Vagina (tissue), 2 donors: ENCODE measurements at regions not wholly inside any gene's neighbourhood (a gene's known extent, or its start where the extent isn't known, plus 50 kb on each side); places are given as distances from the start of the nearest gene placed in this dataset.
"Not testable (repeated sequence)": the region's sequence is repeated elsewhere in the genome, so short reads cannot be mapped to it uniquely, and the experiment has no call there.

Experiments used
- DNase-seq, 2 donors: peaks; one replicate each; pipeline ENCODE4 v3.0.0-alpha.2; 2017; ENCODE audit errors: extremely low spot score in 2 of 2
- H3K27ac ChIP-seq: fragments of 200-600 bp; sonication (generic); one replicate; pipeline ENCODE4 v1.5.1; 2019
- H3K27me3 ChIP-seq: fragments of 200-600 bp; sonication (generic); one replicate; pipeline ENCODE4 v1.5.1; 2019
- H3K36me3 ChIP-seq, 2 donors: fragments of 200-600 bp; sonication (generic); one replicate each; pipeline ENCODE4 v1.5.1; 2017 to 2019
- H3K4me1 ChIP-seq: fragments of 200-600 bp; sonication (generic); one replicate; pipeline ENCODE4 v1.5.1; 2019
- H3K4me3 ChIP-seq, 2 donors: fragments of 200-600 bp; sonication (generic); 1 replicate in 1 of 2; 2 replicates in 1 of 2; pipeline ENCODE4 v1.5.1; 2016 to 2019
- H3K9me3 ChIP-seq: fragments of 200-600 bp; sonication (generic); one replicate; pipeline ENCODE4 v1.5.1; 2019
- POLR2A ChIP-seq, 2 donors: fragments of 450-650 bp; IDR thresholded peaks; one replicate each; pipeline ENCODE4 v1.6.1; 2017; ENCODE audit warnings: antibody characterized with exemption in 2 of 2, mild to moderate bottlenecking in 2 of 2, moderate library complexity in 2 of 2
- POLR2AphosphoS5 ChIP-seq, 2 donors: sonication (generic); formaldehyde crosslinking; IDR thresholded peaks; one replicate each; pipeline ENCODE4 v1.9.0; 2017; ENCODE audit warnings: antibody characterized with exemption in 2 of 2, mild to moderate bottlenecking in 2 of 2, low read depth in 1 of 2; ENCODE audit not compliant: insufficient read depth in 1 of 2
- intact Hi-C: fragments of 100-400 bp; cut with DNase I; formaldehyde crosslinking; loops from one replicate; pipeline ENCODE4 v1.15.1; 2023
- TF ChIP-seq, protein P1 (sequence below), 3 experiments: fragments of 450-650 bp in 2 of 3; fragments of 200-600 bp in 1 of 3; sonication (generic) in 1 of 3; IDR thresholded peaks; one replicate each; pipeline ENCODE4 v1.5.1; 2017 to 2019; ENCODE audit warnings: antibody characterized with exemption in 3 of 3, mild to moderate bottlenecking in 2 of 3, moderate library complexity in 2 of 3

DNA sequence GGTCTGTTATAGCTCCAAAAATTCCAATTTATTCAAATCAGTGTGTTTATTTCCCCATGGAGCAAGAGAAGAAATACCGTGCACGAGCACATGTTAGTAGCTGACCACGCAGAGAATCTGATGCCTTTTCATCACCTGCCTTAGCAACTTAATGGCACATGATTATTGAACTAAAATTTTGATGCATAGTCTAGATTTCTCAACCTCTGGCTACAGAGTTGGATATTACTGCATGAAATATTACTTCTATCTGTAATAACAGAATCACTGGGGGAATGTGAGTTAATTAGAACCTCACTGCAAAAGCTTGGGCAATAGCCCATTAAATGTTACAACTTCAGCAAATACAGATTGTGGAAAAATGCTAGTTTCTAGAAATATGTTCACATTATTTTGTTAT is 335.8 kb downstream of the FLRT2 start:
- intact Hi-C loops, result no loop called here
- H3K27me3 ChIP-seq, result no peaks in the 10 kb centered on the region
- DNase-seq, result no peak
- H3K36me3 ChIP-seq, result no peaks in the 10 kb centered on the region
- no peak overlapping the region for H3K27ac ChIP-seq
- no peaks in the 10 kb centered on the region for H3K4me1 ChIP-seq
- H3K4me3 ChIP-seq, result no peak overlapping the region
- H3K9me3 ChIP-seq, result no peaks in the 10 kb centered on the region
- no peak for TF ChIP-seq POLR2AphosphoS5 (IDR thresholded peaks at IDR 0.05; ENCODE audit: insufficient read depth in 1 of 2, low read depth in 1 of 2)
- TF ChIP-seq, protein P1, sequence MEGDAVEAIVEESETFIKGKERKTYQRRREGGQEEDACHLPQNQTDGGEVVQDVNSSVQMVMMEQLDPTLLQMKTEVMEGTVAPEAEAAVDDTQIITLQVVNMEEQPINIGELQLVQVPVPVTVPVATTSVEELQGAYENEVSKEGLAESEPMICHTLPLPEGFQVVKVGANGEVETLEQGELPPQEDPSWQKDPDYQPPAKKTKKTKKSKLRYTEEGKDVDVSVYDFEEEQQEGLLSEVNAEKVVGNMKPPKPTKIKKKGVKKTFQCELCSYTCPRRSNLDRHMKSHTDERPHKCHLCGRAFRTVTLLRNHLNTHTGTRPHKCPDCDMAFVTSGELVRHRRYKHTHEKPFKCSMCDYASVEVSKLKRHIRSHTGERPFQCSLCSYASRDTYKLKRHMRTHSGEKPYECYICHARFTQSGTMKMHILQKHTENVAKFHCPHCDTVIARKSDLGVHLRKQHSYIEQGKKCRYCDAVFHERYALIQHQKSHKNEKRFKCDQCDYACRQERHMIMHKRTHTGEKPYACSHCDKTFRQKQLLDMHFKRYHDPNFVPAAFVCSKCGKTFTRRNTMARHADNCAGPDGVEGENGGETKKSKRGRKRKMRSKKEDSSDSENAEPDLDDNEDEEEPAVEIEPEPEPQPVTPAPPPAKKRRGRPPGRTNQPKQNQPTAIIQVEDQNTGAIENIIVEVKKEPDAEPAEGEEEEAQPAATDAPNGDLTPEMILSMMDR (IDR thresholded peaks at IDR 0.05), result no peak
- no peak for TF ChIP-seq POLR2A (IDR thresholded peaks at IDR 0.05)

GRCh38 chr14:85858634-85859033 is 328.7 kb downstream of the FLRT2 start:
- no peak overlapping the region for H3K4me3 ChIP-seq
- no peak overlapping the region for H3K27ac ChIP-seq
- intact Hi-C loops, result no loop called here
- H3K27me3 ChIP-seq, result no peaks in the 10 kb centered on the region
- no peak for DNase-seq
- H3K9me3 ChIP-seq, result no peaks in the 10 kb centered on the region
- H3K4me1 ChIP-seq, result no peaks in the 10 kb centered on the region
- TF ChIP-seq POLR2A (IDR thresholded peaks at IDR 0.05), result no peak
- no peaks in the 10 kb centered on the region for H3K36me3 ChIP-seq

DNA sequence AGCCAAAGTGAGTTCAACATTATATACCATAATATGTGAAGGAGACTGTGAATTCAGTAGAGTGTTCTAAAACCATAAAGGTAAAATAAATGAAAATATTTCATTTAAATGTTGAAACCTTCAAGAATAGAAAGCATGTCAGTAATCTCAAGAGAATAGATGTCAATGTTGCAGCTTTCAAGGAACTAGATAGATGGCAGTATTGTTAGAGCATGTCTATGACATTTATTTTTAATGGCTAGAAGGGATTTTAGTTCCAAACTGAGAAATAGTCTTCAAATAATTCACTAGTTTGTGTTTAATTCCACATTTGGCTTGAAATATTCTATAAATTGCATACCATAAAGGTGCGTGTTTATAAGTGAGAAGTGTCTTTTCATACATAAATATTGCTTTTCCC is 326.5 kb downstream of the FLRT2 start:
- H3K27me3 ChIP-seq, result no peaks in the 10 kb centered on the region
- H3K36me3 ChIP-seq, result no peaks in the 10 kb centered on the region
- DNase-seq, result no peak
- H3K4me1 ChIP-seq, result no peaks in the 10 kb centered on the region
- no peaks in the 10 kb centered on the region for H3K9me3 ChIP-seq
- no peak overlapping the region for H3K4me3 ChIP-seq
- intact Hi-C loops, result no loop called here
- H3K27ac ChIP-seq, result no peak overlapping the region
- TF ChIP-seq, protein P1 (IDR thresholded peaks at IDR 0.05), result no peak
- TF ChIP-seq POLR2A (IDR thresholded peaks at IDR 0.05) (no peak), POLR2AphosphoS5 (IDR thresholded peaks at IDR 0.05; ENCODE audit: insufficient read depth in 1 of 2, low read depth in 1 of 2) (no peak)

DNA sequence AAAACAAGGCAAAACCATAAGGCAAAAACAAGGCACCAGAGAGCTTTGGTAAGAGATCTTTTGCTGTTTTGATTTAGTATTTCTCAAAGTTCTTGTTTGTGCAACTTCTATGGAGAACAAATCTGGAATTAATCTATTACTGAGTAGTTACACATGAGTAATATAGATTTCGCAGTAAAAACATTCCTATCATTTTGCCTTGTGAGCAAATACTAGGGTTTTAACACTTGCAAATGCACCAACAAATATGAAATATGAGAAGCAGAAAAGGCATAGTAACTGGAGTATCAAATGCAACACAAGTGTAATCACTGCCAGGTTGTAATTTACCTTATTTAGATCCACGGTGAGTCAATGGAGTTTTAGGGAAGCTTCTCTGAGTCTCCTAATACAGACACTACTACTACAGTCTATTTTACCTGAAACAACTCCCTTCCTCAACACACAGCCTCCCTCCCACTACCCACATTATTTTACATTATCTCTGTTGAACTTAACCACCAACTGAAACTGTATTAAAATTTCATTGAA is 324.1 kb downstream of the FLRT2 start:
- TF ChIP-seq, protein P1 (IDR thresholded peaks at IDR 0.05), result no peak
- no peak for TF ChIP-seq POLR2AphosphoS5 (IDR thresholded peaks at IDR 0.05; ENCODE audit: insufficient read depth in 1 of 2, low read depth in 1 of 2)
- TF ChIP-seq POLR2A (IDR thresholded peaks at IDR 0.05), result no peak
- Histone ChIP-seq H3K9me3 (no peaks in the 10 kb centered on the region), H3K36me3 (no peaks in the 10 kb centered on the region), H3K4me1 (no peaks in the 10 kb centered on the region), H3K4me3 (no peak overlapping the region), H3K27ac (no peak overlapping the region), H3K27me3 (no peaks in the 10 kb centered on the region)
- DNase-seq, result no peak
- intact Hi-C loops, result no loop called here

DNA sequence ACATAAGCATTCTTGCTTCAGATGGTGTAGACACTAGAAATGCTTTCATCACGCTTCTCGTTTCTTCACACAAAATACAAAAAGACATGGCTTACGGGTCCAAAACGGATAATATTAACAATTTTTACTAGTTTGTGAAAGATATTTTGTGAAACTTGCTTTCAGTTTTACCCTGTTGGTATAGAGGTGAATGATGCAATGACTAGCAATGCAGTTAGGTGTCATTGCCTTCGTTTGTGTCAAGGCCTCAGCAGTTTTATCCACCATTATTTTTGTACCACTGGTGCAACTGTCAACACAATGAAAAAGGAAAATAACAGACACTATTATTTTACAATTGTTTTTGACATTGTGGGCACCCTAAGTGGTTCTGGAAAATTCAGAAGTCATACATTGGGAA is 323.0 kb downstream of the FLRT2 start:
- TF ChIP-seq POLR2AphosphoS5 (IDR thresholded peaks at IDR 0.05; ENCODE audit: insufficient read depth in 1 of 2, low read depth in 1 of 2), result no peak
- TF ChIP-seq POLR2A (IDR thresholded peaks at IDR 0.05), result no peak
- TF ChIP-seq, protein P1 (IDR thresholded peaks at IDR 0.05), result no peak
- Histone ChIP-seq H3K27ac (no peak overlapping the region), H3K4me3 (no peak overlapping the region), H3K4me1 (no peaks in the 10 kb centered on the region), H3K36me3 (no peaks in the 10 kb centered on the region), H3K27me3 (no peaks in the 10 kb centered on the region), H3K9me3 (no peaks in the 10 kb centered on the region)
- no peak for DNase-seq
- intact Hi-C loops, result no loop called here

DNA sequence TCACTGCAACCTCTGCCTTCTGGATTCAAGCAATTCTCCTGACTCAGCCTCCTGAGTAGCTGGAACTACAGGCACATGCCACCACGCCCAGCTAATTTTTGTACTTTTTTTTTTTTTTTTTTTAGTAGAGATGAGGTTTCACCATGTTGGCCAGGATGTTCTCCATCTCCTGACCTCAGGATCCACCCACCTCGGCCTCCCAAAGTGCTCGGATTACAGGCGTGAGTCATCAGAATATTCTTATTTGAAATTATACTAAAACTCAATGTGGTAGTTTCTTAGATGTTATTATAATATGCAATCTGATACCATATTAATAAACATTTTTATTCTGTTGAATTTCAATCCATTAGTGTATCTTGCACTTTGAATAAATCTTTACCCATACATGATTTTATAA is 322.2 kb downstream of the FLRT2 start:
- intact Hi-C loops, H3K36me3 ChIP-seq, H3K27me3 ChIP-seq, H3K4me3 ChIP-seq, H3K4me1 ChIP-seq, H3K27ac ChIP-seq, H3K9me3 ChIP-seq, DNase-seq: not testable (repeated sequence)

- H3K9me3 ChIP-seq, H3K4me1 ChIP-seq, H3K36me3 ChIP-seq, DNase-seq, intact Hi-C loops, H3K27ac ChIP-seq, H3K4me3 ChIP-seq, H3K27me3 ChIP-seq: not testable (repeated sequence)
Observed at GRCh38 chr14:85830549-85830948, 300.6 kb downstream of the FLRT2 start.

DNA sequence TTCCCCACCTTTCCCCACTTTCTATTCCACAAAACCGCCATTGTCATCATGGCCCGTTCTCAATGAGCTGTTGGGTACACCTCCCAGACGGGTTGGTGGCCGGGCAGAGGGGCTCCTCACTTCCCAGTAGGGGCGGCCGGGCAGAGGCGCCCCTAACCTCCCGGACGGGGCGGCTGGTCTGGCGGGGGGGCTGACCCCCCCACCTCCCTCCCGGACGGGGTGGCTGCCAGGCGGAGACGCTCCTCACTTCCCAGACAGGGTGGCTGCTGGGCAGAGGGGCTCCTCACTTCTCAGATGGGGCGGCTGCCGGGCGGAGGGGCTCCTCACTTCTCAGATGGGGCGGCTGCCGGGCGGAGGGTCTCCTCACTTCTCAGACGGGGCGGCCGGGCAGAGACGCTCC is 299.7 kb downstream of the FLRT2 start:
- H3K27ac ChIP-seq, DNase-seq, H3K4me1 ChIP-seq, H3K9me3 ChIP-seq, H3K4me3 ChIP-seq, H3K27me3 ChIP-seq, intact Hi-C loops, H3K36me3 ChIP-seq: not testable (repeated sequence)
